Esophagus squamous epithelium (tissue), 5 donors: ENCODE measurements at regions not wholly inside any gene's neighbourhood (a gene's known extent, or its start where the extent isn't known, plus 50 kb on each side); places are given as distances from the start of the nearest gene placed in this dataset.

Source experiments
- DNase-seq: peaks from one replicate; lab custom pipeline; 2025; lab: John Stamatoyannopoulos, UW
- H3K27ac ChIP-seq, 4 donors: fragments of 200-600 bp; sonication (generic); one replicate each; pipeline ENCODE4 v1.5.1; 2016 to 2019; ENCODE audit warnings: mild to moderate bottlenecking in 1 of 4
- H3K27me3 ChIP-seq, 4 donors: fragments of 200-600 bp; sonication (generic); 1 replicate in 3 of 4; 2 replicates in 1 of 4; pipeline versions ENCODE4 v1.5.1 to v1.6.0; 2017 to 2021; ENCODE audit warnings: antibody characterized with exemption in 1 of 4
- H3K36me3 ChIP-seq, 3 donors: fragments of 200-600 bp; sonication (generic); one replicate each; pipeline ENCODE4 v1.5.1; 2016 to 2019
- H3K4me1 ChIP-seq, 3 donors: fragments of 200-600 bp; sonication (generic); one replicate each; pipeline ENCODE4 v1.5.1; 2017 to 2019
- H3K4me3 ChIP-seq, 4 donors: fragments of 200-600 bp; sonication (generic); 1 replicate in 3 of 4; 2 replicates in 1 of 4; pipeline ENCODE4 v1.5.1; 2016 to 2019; ENCODE audit warnings: mild to moderate bottlenecking in 2 of 4, moderate library complexity in 1 of 4
- H3K9me3 ChIP-seq, 3 donors: fragments of 200-600 bp; sonication (generic); one replicate each; pipeline ENCODE4 v1.5.1; 2016 to 2019
- CTCF ChIP-seq, 6 experiments: fragments of 450-650 bp in 4 of 6; fragments of 200-600 bp in 2 of 6; sonication (generic) in 2 of 6; IDR thresholded peaks; one replicate each; pipeline ENCODE4 v1.5.1; 2016 to 2019; ENCODE audit warnings: antibody characterized with exemption in 6 of 6, mild to moderate bottlenecking in 4 of 6, moderate library complexity in 4 of 6
- POLR2A ChIP-seq, 4 donors: fragments of 450-650 bp; IDR thresholded peaks; one replicate each; pipeline ENCODE4 v1.6.1; 2017; ENCODE audit warnings: antibody characterized with exemption in 4 of 4, mild to moderate bottlenecking in 4 of 4, moderate library complexity in 3 of 4
- WGBS, 2 donors: methylation state at CpG; one replicate each; pipeline ENCODE4 v1.1.5; 2018; 5-methylcytosine and 5-hydroxymethylcytosine counted together
- intact Hi-C: fragments of 100-400 bp; cut with DNase I; formaldehyde crosslinking; loops from one replicate; pipeline ENCODE4 v1.15.0; 2022
- donor health status: DM: yes; HTN: yes; CAD: no.

GRCh38 chr10:21047511-21047910, 150.4 kb upstream of the NEBL start:
- H3K9me3 ChIP-seq, result no peaks in the 10 kb centered on the region
- H3K4me3 ChIP-seq, result no peak overlapping the region
- no peak overlapping the region for H3K27ac ChIP-seq
- H3K36me3 ChIP-seq, result no peaks in the 10 kb centered on the region
- no peaks in the 10 kb centered on the region for H3K27me3 ChIP-seq
- intact Hi-C loops, result no loop called here
- TF ChIP-seq CTCF (IDR thresholded peaks at IDR 0.05) (no peak), POLR2A (IDR thresholded peaks at IDR 0.05) (no peak)
- WGBS, 2 donors, result 87 to 95% methylated on average over 3 of the region's 3 CpGs
- no peaks in the 10 kb centered on the region for H3K4me1 ChIP-seq
- DNase-seq, result no peak

DNA sequence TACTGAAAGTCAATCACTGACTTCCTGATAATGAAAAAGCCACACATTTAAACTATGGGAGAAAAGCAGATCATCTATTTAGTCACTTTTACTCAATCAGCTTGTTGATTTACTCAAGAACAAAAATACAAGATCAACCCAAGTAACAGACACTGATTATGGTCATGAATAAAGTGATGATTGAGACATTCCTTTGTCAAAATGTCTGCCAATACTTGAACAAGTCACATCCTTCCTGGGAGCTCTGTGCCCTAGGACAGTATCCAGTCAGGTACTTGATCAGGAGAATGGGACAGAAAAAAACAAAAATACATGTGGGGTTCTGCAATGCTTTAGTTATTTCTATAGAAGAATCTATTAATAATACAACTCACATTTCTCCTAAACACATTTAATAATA, 150.0 kb upstream of the NEBL start:
- Histone ChIP-seq H3K4me3 (no peak overlapping the region), H3K27me3 (no peaks in the 10 kb centered on the region), H3K4me1 (no peaks in the 10 kb centered on the region), H3K27ac (no peak overlapping the region), H3K36me3 (no peaks in the 10 kb centered on the region), H3K9me3 (no peaks in the 10 kb centered on the region)
- TF ChIP-seq CTCF (IDR thresholded peaks at IDR 0.05) (no peak), POLR2A (IDR thresholded peaks at IDR 0.05) (no peak)
- DNase-seq, result no peak
- intact Hi-C loops, result no loop called here

DNA sequence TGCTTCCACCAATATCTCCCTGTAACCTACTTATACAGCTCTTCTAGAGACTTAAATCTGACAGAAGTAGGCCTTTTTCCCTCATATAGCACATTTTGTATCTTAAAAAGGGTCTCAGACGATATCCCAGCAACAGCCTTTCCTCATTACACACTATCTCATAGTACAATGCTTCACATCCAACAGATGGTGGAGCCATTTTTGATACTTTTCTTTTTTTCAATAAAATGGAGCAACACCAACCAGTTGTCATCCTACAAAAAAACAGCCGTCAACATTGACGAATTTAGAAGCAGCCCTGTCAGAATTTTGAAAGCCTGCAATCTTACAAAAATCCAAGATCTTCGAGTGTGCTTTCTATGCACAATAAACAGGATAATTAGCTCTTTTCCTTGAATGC, 145.9 kb upstream of the NEBL start:
- intact Hi-C loops, result no loop called here
- no peak overlapping the region for H3K27ac ChIP-seq
- no peaks in the 10 kb centered on the region for H3K4me1 ChIP-seq
- TF ChIP-seq POLR2A (IDR thresholded peaks at IDR 0.05), result no peak
- TF ChIP-seq CTCF (IDR thresholded peaks at IDR 0.05), result no peak
- H3K4me3 ChIP-seq, result no peak overlapping the region
- H3K9me3 ChIP-seq, result no peaks in the 10 kb centered on the region
- DNase-seq, result no peak
- WGBS, 2 donors, result 81 to 86% methylated on average over 4 of the region's 4 CpGs
- H3K36me3 ChIP-seq, result no peaks in the 10 kb centered on the region
- H3K27me3 ChIP-seq, result no peaks in the 10 kb centered on the region

DNA sequence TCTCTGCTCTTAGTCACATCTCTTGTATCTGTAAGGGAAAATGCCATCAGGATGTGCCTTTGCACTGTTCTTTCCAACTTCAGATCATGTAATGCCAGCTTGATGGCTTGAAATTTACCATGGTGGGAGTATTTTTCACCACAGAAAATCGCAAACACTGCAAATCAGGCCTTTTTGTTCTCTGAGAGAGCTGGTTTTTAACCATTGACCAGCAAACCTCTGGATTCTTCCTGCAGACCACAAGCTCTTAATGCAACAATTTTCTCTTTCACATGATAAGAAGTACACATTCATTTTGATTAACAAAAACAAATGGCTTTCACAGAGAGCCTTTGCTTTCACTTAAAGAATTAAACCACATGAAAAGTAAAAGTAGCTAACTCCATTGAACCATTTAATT, 145.4 kb upstream of the NEBL start:
- TF ChIP-seq CTCF (IDR thresholded peaks at IDR 0.05) (no peak), POLR2A (IDR thresholded peaks at IDR 0.05) (no peak)
- H3K4me3 ChIP-seq, result no peak overlapping the region
- H3K4me1 ChIP-seq, result no peaks in the 10 kb centered on the region
- DNase-seq, result no peak
- H3K27ac ChIP-seq, result no peak overlapping the region
- intact Hi-C loops, result no loop called here
- H3K27me3 ChIP-seq, result no peaks in the 10 kb centered on the region
- WGBS, 2 donors, result 67 to 80% methylated on average over 1 of the region's 1 CpG
- no peaks in the 10 kb centered on the region for H3K9me3 ChIP-seq
- H3K36me3 ChIP-seq, result no peaks in the 10 kb centered on the region

GRCh38 chr10:21041763-21042458, 144.8 kb upstream of the NEBL start:
- H3K36me3 ChIP-seq, result no peaks in the 10 kb centered on the region
- no peak for DNase-seq
- TF ChIP-seq CTCF (IDR thresholded peaks at IDR 0.05), result no peak
- no peak for TF ChIP-seq POLR2A (IDR thresholded peaks at IDR 0.05)
- no peak overlapping the region for H3K27ac ChIP-seq
- no peak overlapping the region for H3K4me3 ChIP-seq
- H3K4me1 ChIP-seq, result no peaks in the 10 kb centered on the region
- H3K9me3 ChIP-seq, result no peaks in the 10 kb centered on the region
- intact Hi-C loops, result no loop called here
- WGBS, 2 donors, result 80 to 89% methylated on average over 10 of the region's 10 CpGs
- H3K27me3 ChIP-seq, result no peaks in the 10 kb centered on the region
